Gastrocnemius medialis (tissue), 4 donors: ENCODE measurements at regions not wholly inside any gene's neighbourhood (a gene's known extent, or its start where the extent isn't known, plus 50 kb on each side); places are given as distances from the start of the nearest gene placed in this dataset.

ENCODE experiments used
- POLR2A ChIP-seq, 2 donors: fragments of 450-650 bp; IDR thresholded peaks; one replicate each; pipeline ENCODE4 v1.6.1; 2017; ENCODE audit warnings: antibody characterized with exemption in 2 of 2, mild to moderate bottlenecking in 2 of 2, moderate library complexity in 2 of 2
- TF ChIP-seq, protein P1 (sequence below), 5 experiments: fragments of 450-650 bp in 3 of 5; fragments of 200-600 bp in 2 of 5; sonication (generic) in 2 of 5; IDR thresholded peaks in 4 of 5; conservative IDR thresholded peaks in 1 of 5; 1 replicate in 4 of 5; 2 replicates in 1 of 5; pipeline ENCODE4 v1.5.1; 2016 to 2019; ENCODE audit warnings: antibody characterized with exemption in 5 of 5, mild to moderate bottlenecking in 3 of 5, moderate library complexity in 3 of 5

DNA sequence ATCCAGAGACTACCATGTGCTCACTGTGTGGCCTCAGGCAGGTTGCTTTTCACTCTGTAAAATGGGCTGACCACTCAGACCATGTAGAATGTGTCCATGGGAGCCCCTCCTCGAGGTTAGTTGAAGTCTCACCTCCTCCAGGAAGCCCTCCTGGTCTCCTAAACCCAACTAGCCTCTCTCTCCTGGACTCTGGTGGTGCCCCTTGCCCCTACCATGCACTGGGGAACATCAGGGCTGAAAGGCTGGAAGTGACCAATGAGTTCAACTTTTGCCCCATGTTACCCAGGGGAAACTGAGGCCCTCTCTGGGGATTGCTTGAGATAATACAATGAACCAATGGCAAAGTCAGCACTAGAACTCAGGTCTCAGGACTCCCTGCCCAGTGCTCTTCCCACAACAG, 69.2 kb upstream of the SLC6A6 start:
- TF ChIP-seq, protein P1, sequence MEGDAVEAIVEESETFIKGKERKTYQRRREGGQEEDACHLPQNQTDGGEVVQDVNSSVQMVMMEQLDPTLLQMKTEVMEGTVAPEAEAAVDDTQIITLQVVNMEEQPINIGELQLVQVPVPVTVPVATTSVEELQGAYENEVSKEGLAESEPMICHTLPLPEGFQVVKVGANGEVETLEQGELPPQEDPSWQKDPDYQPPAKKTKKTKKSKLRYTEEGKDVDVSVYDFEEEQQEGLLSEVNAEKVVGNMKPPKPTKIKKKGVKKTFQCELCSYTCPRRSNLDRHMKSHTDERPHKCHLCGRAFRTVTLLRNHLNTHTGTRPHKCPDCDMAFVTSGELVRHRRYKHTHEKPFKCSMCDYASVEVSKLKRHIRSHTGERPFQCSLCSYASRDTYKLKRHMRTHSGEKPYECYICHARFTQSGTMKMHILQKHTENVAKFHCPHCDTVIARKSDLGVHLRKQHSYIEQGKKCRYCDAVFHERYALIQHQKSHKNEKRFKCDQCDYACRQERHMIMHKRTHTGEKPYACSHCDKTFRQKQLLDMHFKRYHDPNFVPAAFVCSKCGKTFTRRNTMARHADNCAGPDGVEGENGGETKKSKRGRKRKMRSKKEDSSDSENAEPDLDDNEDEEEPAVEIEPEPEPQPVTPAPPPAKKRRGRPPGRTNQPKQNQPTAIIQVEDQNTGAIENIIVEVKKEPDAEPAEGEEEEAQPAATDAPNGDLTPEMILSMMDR (IDR thresholded peaks at IDR 0.05 in 4 of 5, conservative IDR thresholded peaks at IDR 0.05 in 1 of 5), result no peak
- no peak for TF ChIP-seq POLR2A (IDR thresholded peaks at IDR 0.05)
